Pancreas (tissue), 10 donors: ENCODE measurements at regions not wholly inside any gene's neighbourhood (a gene's known extent, or its start where the extent isn't known, plus 50 kb on each side); places are given as distances from the start of the nearest gene placed in this dataset.

ENCODE experiments used
- ATAC-seq, 4 donors: fragments of 200-7000 bp; cut with Tn5 transposase; one replicate each; pipeline versions ENCODE4 v1.8.0 to v1.9.1; 2020; ENCODE audit warnings: mild to moderate bottlenecking in 4 of 4, moderate library complexity in 4 of 4
- DNase-seq, 6 donors: peaks; one replicate each; pipeline ENCODE4 v3.0.0-alpha.2; 2020
- FAIRE-seq: peaks from 2 replicates; lab custom pipeline; 2012; peaks lifted over from hg19 to GRCh38; lab: Jason Lieb, UNC
- H3K27ac ChIP-seq, 4 donors: fragments of 200-600 bp; sonication (generic); 1 replicate in 3 of 4; 2 replicates in 1 of 4; pipeline versions ENCODE4 v1.5.0 to v1.8.0; 2020
- H3K27me3 ChIP-seq, 4 donors: fragments of 200-600 bp; one replicate each; pipeline ENCODE4 v1.8.0; 2021
- H3K36me3 ChIP-seq, 3 donors: fragments of 200-600 bp; sonication (generic) in 1 of 3; one replicate each; pipeline versions ENCODE4 v1.5.0 to v1.8.0; 2020 to 2021
- H3K4me1 ChIP-seq, 3 donors: fragments of 200-600 bp; one replicate each; pipeline ENCODE4 v1.8.0; 2021
- H3K4me3 ChIP-seq, 4 donors: fragments of 200-600 bp; sonication (generic) in 2 of 4; one replicate each; pipeline versions ENCODE4 v1.5.0 to v1.8.0; 2020 to 2021
- H3K9me3 ChIP-seq, 4 donors: fragments of 200-600 bp; one replicate each; pipeline ENCODE4 v1.8.0; 2021
- WGBS, 2 donors: extraction: QIAGEN DNeasy Blood & Tissue Kit; methylation state at CpG; one replicate each; pipeline ENCODE4 v1.1.7; 2013; 5-methylcytosine and 5-hydroxymethylcytosine counted together
- intact Hi-C, 3 donors: fragments of 100-400 bp; cut with DNase I; formaldehyde crosslinking; loops; one replicate each; pipeline versions ENCODE4 v1.11.1 to v1.14.2; 2022
- TF ChIP-seq, protein P1 (sequence below), 4 donors: fragments of 200-600 bp; sonication (generic) in 3 of 4; IDR thresholded peaks; one replicate each; pipeline versions ENCODE4 v1.5.0 to v1.8.0; 2021; ENCODE audit warnings: antibody characterized with exemption in 4 of 4
- donor health status: healthy with polysubstance abuse.
- donor health status: DM: no; HTN: no; CAD: no; lungs with moderate emphysema.
- donor health status: DM: no; HTN: no; CAD: no.
- donor health status: control.
- donor health status: control.
- donor health status: Bipolar disorder and iron deficiency.
- donor health status: DM: yes; HTN: yes; CAD: no.
- donor health status: DM: no; HTN: no; CAD: no.
- donor health status: DM: no; HTN: no; CAD: no.
- donor health status: DM: yes; HTN: yes; CAD: no.

GRCh38 chr7:142351145-142351544 is 93.3 kb upstream of the PRSS58 start:
- intact Hi-C loops = no loop called here
- DNase-seq = no peak
- no peaks in the 10 kb centered on the region for H3K36me3 ChIP-seq
- H3K27me3 ChIP-seq = no peaks in the 10 kb centered on the region
- no peaks in the 10 kb centered on the region for H3K9me3 ChIP-seq
- 81 to 85% methylated on average over 5 of the region's 5 CpGs for whole genome bisulfite sequencing, 2 donors
- H3K27ac ChIP-seq = no peak overlapping the region
- TF ChIP-seq, protein P1, sequence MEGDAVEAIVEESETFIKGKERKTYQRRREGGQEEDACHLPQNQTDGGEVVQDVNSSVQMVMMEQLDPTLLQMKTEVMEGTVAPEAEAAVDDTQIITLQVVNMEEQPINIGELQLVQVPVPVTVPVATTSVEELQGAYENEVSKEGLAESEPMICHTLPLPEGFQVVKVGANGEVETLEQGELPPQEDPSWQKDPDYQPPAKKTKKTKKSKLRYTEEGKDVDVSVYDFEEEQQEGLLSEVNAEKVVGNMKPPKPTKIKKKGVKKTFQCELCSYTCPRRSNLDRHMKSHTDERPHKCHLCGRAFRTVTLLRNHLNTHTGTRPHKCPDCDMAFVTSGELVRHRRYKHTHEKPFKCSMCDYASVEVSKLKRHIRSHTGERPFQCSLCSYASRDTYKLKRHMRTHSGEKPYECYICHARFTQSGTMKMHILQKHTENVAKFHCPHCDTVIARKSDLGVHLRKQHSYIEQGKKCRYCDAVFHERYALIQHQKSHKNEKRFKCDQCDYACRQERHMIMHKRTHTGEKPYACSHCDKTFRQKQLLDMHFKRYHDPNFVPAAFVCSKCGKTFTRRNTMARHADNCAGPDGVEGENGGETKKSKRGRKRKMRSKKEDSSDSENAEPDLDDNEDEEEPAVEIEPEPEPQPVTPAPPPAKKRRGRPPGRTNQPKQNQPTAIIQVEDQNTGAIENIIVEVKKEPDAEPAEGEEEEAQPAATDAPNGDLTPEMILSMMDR (IDR thresholded peaks at IDR 0.05) = no peak
- no peaks in the 10 kb centered on the region for H3K4me1 ChIP-seq
- FAIRE-seq = no peak
- ATAC-seq = no peak
- H3K4me3 ChIP-seq = no peak overlapping the region

GRCh38 chr7:142349670-142350405 is 92.0 kb upstream of the PRSS58 start:
- Histone ChIP-seq H3K4me3 (no peak overlapping the region), H3K27me3 (no peaks in the 10 kb centered on the region), H3K36me3 (no peaks in the 10 kb centered on the region), H3K27ac (peak overlapping the region in 1 of 4 donors; percentile 7), H3K9me3 (no peaks in the 10 kb centered on the region), H3K4me1 (no peaks in the 10 kb centered on the region)
- TF ChIP-seq, protein P1 (IDR thresholded peaks at IDR 0.05) = no peak
- peak in 4 of 6 donors; percentile 16 to 74 (median 54) for DNase-seq
- 78 to 86% methylated on average over 15 of the region's 15 CpGs for WGBS, 2 donors
- intact Hi-C loops = no loop called here
- ATAC-seq = peak in 2 of 4 donors; percentile 79 to 91
- FAIRE-seq = no peak

DNA sequence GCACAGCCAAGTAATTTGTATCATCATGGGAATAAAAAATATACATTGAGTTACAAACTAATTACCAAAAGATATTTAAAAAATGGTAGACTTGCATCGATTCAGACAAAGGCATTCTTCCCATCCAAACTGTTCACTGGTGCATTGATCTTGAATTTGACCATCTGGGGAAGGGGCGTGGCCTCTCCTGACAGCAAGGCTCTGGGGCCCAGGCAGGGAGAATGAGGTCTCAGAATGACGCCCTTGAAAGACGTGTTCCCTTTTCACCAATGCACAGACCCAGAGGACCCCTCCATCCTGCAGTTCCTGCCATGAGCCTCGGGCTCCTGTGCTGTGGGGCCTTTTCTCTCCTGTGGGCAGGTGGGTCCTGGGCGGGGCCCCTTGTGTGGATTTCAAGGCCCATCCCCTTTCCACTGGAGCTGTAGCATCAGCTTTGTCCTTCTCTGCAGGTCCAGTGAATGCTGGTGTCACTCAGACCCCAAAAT is 91.1 kb upstream of the PRSS58 start:
- 84 to 90% methylated on average over 5 to 6 of the region's 6 CpGs for WGBS, 2 donors
- H3K4me1 ChIP-seq = no peaks in the 10 kb centered on the region
- no peaks in the 10 kb centered on the region for H3K9me3 ChIP-seq
- no peak overlapping the region for H3K4me3 ChIP-seq
- no peak for DNase-seq
- FAIRE-seq = no peak
- no peaks in the 10 kb centered on the region for H3K36me3 ChIP-seq
- intact Hi-C loops = no loop called here
- TF ChIP-seq, protein P1 (IDR thresholded peaks at IDR 0.05) = no peak
- no peak overlapping the region for H3K27ac ChIP-seq
- no peaks in the 10 kb centered on the region for H3K27me3 ChIP-seq
- ATAC-seq = no peak

DNA sequence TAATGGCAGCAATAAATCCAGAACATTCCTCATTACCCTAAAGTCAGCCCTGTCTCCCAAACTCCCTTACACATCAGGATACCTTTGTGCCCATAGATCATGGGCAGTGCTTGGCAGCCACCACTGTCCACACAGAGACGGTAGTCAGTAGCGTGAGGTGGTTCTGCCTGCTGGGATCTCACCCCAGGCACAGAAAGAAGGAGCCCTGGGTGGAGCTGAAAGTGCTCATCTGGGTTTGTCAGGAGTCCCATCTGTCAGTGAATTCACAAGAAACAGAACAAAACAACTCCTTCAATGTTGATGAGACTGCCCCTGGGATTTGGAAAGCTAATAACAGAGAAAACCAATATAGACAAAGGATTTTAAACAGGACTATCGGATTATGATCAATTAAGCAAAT is 90.2 kb upstream of the PRSS58 start:
- Histone ChIP-seq H3K4me3 (no peak overlapping the region), H3K9me3 (no peaks in the 10 kb centered on the region), H3K27ac (no peak overlapping the region), H3K36me3 (no peaks in the 10 kb centered on the region), H3K4me1 (no peaks in the 10 kb centered on the region), H3K27me3 (no peaks in the 10 kb centered on the region)
- WGBS, 2 donors = 63 to 67% methylated on average over 3 of the region's 3 CpGs
- TF ChIP-seq, protein P1 (IDR thresholded peaks at IDR 0.05) = no peak
- intact Hi-C loops = no loop called here
- no peak for ATAC-seq
- FAIRE-seq = no peak
- no peak for DNase-seq

- intact Hi-C loops = no loop called here
- no peak for FAIRE-seq
- 64 to 77% methylated on average over 3 of the region's 3 CpGs for WGBS, 2 donors
- ATAC-seq = no peak
- H3K4me1 ChIP-seq = no peaks in the 10 kb centered on the region
- no peaks in the 10 kb centered on the region for H3K27me3 ChIP-seq
- no peak overlapping the region for H3K4me3 ChIP-seq
- no peak for DNase-seq
- no peak overlapping the region for H3K27ac ChIP-seq
- H3K9me3 ChIP-seq = no peaks in the 10 kb centered on the region
- TF ChIP-seq, protein P1 (IDR thresholded peaks at IDR 0.05) = no peak
- H3K36me3 ChIP-seq = no peaks in the 10 kb centered on the region
These were observed 89.2 kb upstream of the PRSS58 start for GRCh38 chr7:142347091-142347490.
